Endothelial cell of umbilical vein (primary cell): ENCODE measurements at regions not wholly inside any gene's neighbourhood (a gene's known extent, or its start where the extent isn't known, plus 50 kb on each side); places are given as distances from the start of the nearest gene placed in this dataset.

Experiments
- CTCF ChIP-seq, 2 donors: IDR thresholded peaks; 1 replicate in 1 of 2; 2 replicates in 1 of 2; pipeline ENCODE4 v1.5.1; 2011; ENCODE audit warnings: low read length in 2 of 2, mild to moderate bottlenecking in 2 of 2, moderate library complexity in 2 of 2, control low read depth in 1 of 2, inconsistent platforms in 1 of 2, low read depth in 1 of 2; ENCODE audit not compliant: insufficient read depth in 1 of 2; ENCODE audit errors: extremely low read depth in 1 of 2
- GATA2 ChIP-seq: IDR thresholded peaks from 2 replicates; pipeline ENCODE4 v1.7.0; 2011; ENCODE audit warnings: low read depth, mild to moderate bottlenecking, moderate library complexity, mixed read lengths, low read length; ENCODE audit not compliant: insufficient read length, insufficient read depth
- POLR2A ChIP-seq: IDR thresholded peaks from 2 replicates; pipeline ENCODE4 v1.6.1; 2012; ENCODE audit warnings: low read depth, mild to moderate bottlenecking, control low read depth, low read length
- POLR2AphosphoS5 ChIP-seq: IDR thresholded peaks from 2 replicates; pipeline ENCODE4 v1.6.1; 2012; ENCODE audit warnings: low read depth, mild to moderate bottlenecking, control low read depth, low read length, moderate library complexity; ENCODE audit not compliant: insufficient read depth

GRCh38 chr14:53473480-53473879 is 320.4 kb upstream of the DDHD1 start:
- no peak for TF ChIP-seq POLR2AphosphoS5
- TF ChIP-seq CTCF (IDR thresholded peaks at IDR 0.05; ENCODE audit: extremely low read depth in 1 of 2, insufficient read depth in 1 of 2, low read depth in 1 of 2, low read length in 2 of 2): no peak
- TF ChIP-seq POLR2A: no peak
- TF ChIP-seq GATA2: no peak
